Nephron (organoid): ENCODE measurements at regions not wholly inside any gene's neighbourhood (a gene's known extent, or its start where the extent isn't known, plus 50 kb on each side); places are given as distances from the start of the nearest gene placed in this dataset.

ENCODE experiments used
- H3K27ac Mint-ChIP-seq, 3 experiments: 2 replicates each; pipeline ENCODE4 v1.8.0; 2020; ENCODE audit warnings: mixed read lengths in 3 of 3, mild to moderate bottlenecking in 2 of 3, moderate library complexity in 1 of 3
- H3K27me3 Mint-ChIP-seq: 2 replicates; pipeline ENCODE4 v1.8.0; 2021; ENCODE audit warnings: low read depth, mild to moderate bottlenecking, moderate library complexity, mixed read lengths
- H3K36me3 Mint-ChIP-seq: 2 replicates; pipeline ENCODE4 v1.8.0; 2020; ENCODE audit warnings: low read depth, mixed read lengths
- H3K4me1 Mint-ChIP-seq: 2 replicates; pipeline ENCODE4 v1.8.0; 2020; ENCODE audit warnings: mixed read lengths
- H3K4me3 Mint-ChIP-seq, 3 experiments: 2 replicates each; pipeline ENCODE4 v1.8.0; 2020; ENCODE audit warnings: mild to moderate bottlenecking in 3 of 3, mixed read lengths in 3 of 3, moderate library complexity in 2 of 3
- H3K9me3 Mint-ChIP-seq: 2 replicates; pipeline ENCODE4 v1.8.0; 2020; ENCODE audit warnings: mixed read lengths
- TF ChIP-seq, protein P1 (sequence below), 3 experiments: fragments of 200-600 bp; sonication (generic); IDR thresholded peaks; one replicate each; pipeline ENCODE4 v1.5.0; 2021; ENCODE audit warnings: antibody characterized with exemption in 3 of 3; ENCODE audit not compliant: unreplicated experiment in 3 of 3

DNA sequence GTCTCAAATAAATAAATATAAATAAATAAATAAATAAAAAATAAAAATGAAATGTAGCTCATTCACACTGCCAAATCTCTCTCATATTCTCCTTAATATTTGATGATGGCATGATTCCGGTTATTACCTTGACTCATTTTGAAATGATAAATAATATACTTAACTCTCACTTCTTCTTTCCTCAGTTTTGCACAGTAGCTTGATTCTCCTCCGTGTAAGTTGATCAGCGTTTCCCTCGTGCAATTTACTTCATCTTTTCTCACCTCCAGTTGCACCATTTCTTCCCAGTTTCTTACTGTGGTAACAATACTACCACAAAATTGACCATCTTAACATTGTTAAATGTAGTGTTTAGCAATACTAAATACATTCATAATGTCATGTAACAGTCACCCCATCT is 111.6 kb downstream of the RIPK4 start:
- Mint-ChIP-seq H3K4me1 (no peaks in the 10 kb centered on the region), H3K9me3 (peaks cover 4% of the 10 kb centered on the region), H3K36me3 (no peaks in the 10 kb centered on the region), H3K27ac (no peak overlapping the region), H3K4me3 (no peak overlapping the region), H3K27me3 (peaks cover 13% of the 10 kb centered on the region)
- TF ChIP-seq, protein P1, sequence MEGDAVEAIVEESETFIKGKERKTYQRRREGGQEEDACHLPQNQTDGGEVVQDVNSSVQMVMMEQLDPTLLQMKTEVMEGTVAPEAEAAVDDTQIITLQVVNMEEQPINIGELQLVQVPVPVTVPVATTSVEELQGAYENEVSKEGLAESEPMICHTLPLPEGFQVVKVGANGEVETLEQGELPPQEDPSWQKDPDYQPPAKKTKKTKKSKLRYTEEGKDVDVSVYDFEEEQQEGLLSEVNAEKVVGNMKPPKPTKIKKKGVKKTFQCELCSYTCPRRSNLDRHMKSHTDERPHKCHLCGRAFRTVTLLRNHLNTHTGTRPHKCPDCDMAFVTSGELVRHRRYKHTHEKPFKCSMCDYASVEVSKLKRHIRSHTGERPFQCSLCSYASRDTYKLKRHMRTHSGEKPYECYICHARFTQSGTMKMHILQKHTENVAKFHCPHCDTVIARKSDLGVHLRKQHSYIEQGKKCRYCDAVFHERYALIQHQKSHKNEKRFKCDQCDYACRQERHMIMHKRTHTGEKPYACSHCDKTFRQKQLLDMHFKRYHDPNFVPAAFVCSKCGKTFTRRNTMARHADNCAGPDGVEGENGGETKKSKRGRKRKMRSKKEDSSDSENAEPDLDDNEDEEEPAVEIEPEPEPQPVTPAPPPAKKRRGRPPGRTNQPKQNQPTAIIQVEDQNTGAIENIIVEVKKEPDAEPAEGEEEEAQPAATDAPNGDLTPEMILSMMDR (IDR thresholded peaks at IDR 0.05; ENCODE audit: unreplicated experiment in 3 of 3), result no peak

DNA sequence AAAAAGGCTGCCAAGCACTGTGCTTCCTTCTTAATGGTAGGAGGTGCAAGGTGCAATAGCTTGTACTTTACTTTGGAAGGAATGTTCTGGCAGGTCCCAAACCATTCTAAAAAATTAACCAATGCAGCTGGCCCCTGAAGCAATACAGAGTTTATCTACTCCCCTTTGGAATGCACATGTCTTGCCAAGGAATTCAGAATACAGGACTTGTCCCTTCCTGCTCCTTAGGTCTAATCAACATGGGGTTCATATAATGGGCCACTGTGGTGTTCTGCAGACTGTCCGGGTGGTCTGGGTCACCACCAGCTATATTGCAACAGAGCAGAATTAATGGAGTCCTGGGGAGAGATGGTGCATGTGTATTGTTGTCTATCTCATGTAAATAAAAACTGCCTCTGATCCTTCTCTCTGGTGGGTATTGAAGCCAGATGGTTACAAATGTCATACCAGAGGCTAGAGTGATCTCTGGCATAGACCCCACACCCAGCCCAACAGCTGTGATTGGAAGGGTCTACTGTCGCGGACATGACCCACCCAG is 112.8 kb downstream of the RIPK4 start:
- H3K4me3 Mint-ChIP-seq, result no peak overlapping the region
- H3K27me3 Mint-ChIP-seq, result peaks cover 13% of the 10 kb centered on the region
- H3K4me1 Mint-ChIP-seq, result no peaks in the 10 kb centered on the region
- peaks cover 4% of the 10 kb centered on the region for H3K9me3 Mint-ChIP-seq
- no peak overlapping the region for H3K27ac Mint-ChIP-seq
- H3K36me3 Mint-ChIP-seq, result no peaks in the 10 kb centered on the region
- TF ChIP-seq, protein P1 (IDR thresholded peaks at IDR 0.05; ENCODE audit: unreplicated experiment in 3 of 3), result no peak

DNA sequence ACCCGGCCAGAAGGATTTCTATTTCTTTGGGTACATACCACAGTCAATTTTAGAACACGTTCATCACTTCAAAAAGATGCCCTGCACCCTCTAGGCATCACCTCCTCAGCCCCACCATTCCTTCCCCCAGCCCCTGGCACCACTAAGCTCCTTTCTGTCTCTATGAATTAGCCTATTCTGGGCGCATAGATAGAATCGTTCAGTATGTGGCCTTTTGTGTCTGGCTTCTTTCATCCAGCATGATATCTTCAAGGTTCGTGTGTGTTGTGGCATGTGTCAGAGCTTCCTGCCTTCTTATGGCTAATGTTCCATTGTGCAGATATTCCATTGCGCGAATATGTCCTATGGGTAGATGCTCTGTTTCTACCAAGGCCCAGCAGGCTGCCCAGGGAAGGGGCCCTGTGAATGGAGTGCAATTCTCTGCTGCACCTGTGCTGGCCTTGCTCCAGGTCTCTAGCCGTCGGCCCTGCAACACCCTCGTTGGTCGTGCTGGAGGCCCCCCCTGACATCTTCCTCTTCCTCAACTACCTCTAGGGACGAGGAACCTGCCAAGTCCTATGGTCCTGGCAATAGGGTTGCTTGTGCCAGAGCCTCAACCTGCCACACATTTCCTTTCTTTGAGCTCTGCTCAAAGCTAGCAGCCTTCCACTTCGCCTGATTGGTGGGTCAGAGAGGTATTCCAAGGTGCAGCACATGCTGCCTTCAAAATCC is 113.5 kb downstream of the RIPK4 start:
- Mint-ChIP-seq H3K9me3 (peaks cover 4% of the 10 kb centered on the region), H3K4me3 (no peak overlapping the region), H3K4me1 (peaks cover 1% of the 10 kb centered on the region), H3K36me3 (no peaks in the 10 kb centered on the region), H3K27ac (no peak overlapping the region), H3K27me3 (peaks cover 13% of the 10 kb centered on the region)
- TF ChIP-seq, protein P1 (IDR thresholded peaks at IDR 0.05; ENCODE audit: unreplicated experiment in 3 of 3), result no peak

DNA sequence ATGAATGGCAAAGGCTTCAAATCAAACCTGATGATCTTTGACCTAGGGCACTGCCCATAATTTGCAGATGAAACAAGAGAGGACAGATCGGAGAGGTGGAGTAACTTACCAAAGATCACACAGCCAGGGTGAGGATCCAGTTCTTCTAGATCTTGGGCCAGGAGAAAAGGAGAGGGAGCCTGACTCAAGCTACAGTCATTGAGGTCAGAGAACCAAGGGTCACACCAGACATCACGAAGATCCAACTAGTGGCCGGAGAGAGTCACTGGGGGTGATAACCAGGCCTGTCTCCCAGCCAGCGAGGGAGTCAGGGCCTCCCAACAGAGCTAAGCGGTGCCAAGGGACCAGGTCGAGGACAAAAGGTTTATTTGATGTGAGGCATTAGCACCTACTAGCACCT is 115.0 kb downstream of the RIPK4 start:
- peaks cover 4% of the 10 kb centered on the region for H3K9me3 Mint-ChIP-seq
- H3K27me3 Mint-ChIP-seq, result peaks cover 6% of the 10 kb centered on the region
- H3K27ac Mint-ChIP-seq, result no peak overlapping the region
- TF ChIP-seq, protein P1 (IDR thresholded peaks at IDR 0.05; ENCODE audit: unreplicated experiment in 3 of 3), result no peak
- peaks cover 4% of the 10 kb centered on the region for H3K4me1 Mint-ChIP-seq
- H3K36me3 Mint-ChIP-seq, result no peaks in the 10 kb centered on the region
- H3K4me3 Mint-ChIP-seq, result no peak overlapping the region

DNA sequence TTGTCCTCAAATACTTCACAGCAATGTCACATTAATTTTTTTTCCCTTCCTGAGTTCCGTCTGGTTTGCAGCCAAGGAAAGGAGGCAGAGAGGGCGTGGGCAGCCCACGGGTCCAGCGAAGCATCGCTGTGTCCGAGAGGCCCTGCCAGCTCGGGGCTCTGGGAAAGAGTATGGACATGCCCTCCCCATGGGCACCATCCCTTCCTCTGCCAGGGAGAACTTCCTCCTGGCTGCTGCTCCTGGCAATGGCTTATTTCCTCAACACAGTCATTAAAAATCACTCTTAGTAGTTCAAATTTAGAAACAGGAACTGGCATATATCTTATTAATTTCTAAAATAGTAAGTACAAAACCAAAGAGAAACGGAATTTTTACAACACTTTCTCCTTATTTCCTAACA is 115.4 kb downstream of the RIPK4 start:
- H3K27ac Mint-ChIP-seq, result no peak overlapping the region
- peaks cover 4% of the 10 kb centered on the region for H3K9me3 Mint-ChIP-seq
- TF ChIP-seq, protein P1 (IDR thresholded peaks at IDR 0.05; ENCODE audit: unreplicated experiment in 3 of 3), result no peak
- no peak overlapping the region for H3K4me3 Mint-ChIP-seq
- H3K27me3 Mint-ChIP-seq, result peaks cover 6% of the 10 kb centered on the region
- H3K36me3 Mint-ChIP-seq, result no peaks in the 10 kb centered on the region
- peaks cover 4% of the 10 kb centered on the region for H3K4me1 Mint-ChIP-seq
